Uterus (tissue), 3 donors: ENCODE measurements at regions not wholly inside any gene's neighbourhood (a gene's known extent, or its start where the extent isn't known, plus 50 kb on each side); places are given as distances from the start of the nearest gene placed in this dataset.

Experiments used
- DNase-seq, 2 donors: peaks; one replicate each; pipeline ENCODE4 v3.0.0-alpha.2; 2019 to 2020
- H3K27ac ChIP-seq, 2 donors: fragments of 200-600 bp; sonication (generic); 1 replicate in 1 of 2; 2 replicates in 1 of 2; pipeline ENCODE4 v1.5.1; 2016 to 2018
- H3K27me3 ChIP-seq, 2 donors: fragments of 200-600 bp; sonication (generic); one replicate each; pipeline ENCODE4 v1.5.1; 2018 to 2019; ENCODE audit warnings: control low read depth in 1 of 2
- H3K36me3 ChIP-seq, 2 donors: fragments of 200-600 bp; sonication (generic); one replicate each; pipeline ENCODE4 v1.5.1; 2019; ENCODE audit warnings: control low read depth in 1 of 2
- H3K4me1 ChIP-seq, 2 donors: fragments of 200-600 bp; sonication (generic); one replicate each; pipeline ENCODE4 v1.5.1; 2018 to 2019; ENCODE audit warnings: control low read depth in 1 of 2
- H3K4me3 ChIP-seq, 2 donors: fragments of 200-600 bp; sonication (generic); 1 replicate in 1 of 2; 2 replicates in 1 of 2; pipeline ENCODE4 v1.5.1; 2018 to 2019; ENCODE audit warnings: mild to moderate bottlenecking in 1 of 2
- H3K9me3 ChIP-seq, 2 donors: fragments of 200-600 bp; sonication (generic); one replicate each; pipeline ENCODE4 v1.5.1; 2019; ENCODE audit warnings: control low read depth in 1 of 2
- CTCF ChIP-seq, 4 experiments: fragments of 200-600 bp in 2 of 4; fragments of 450-650 bp in 2 of 4; sonication (generic) in 2 of 4; IDR thresholded peaks; one replicate each; pipeline ENCODE4 v1.5.1; 2016 to 2019; ENCODE audit warnings: antibody characterized with exemption in 4 of 4, mild to moderate bottlenecking in 2 of 4, moderate library complexity in 1 of 4
- POLR2A ChIP-seq, 2 donors: fragments of 450-650 bp; IDR thresholded peaks; one replicate each; pipeline ENCODE4 v1.6.1; 2016; ENCODE audit warnings: antibody characterized with exemption in 2 of 2, mild to moderate bottlenecking in 1 of 2, moderate library complexity in 1 of 2
- intact Hi-C: fragments of 100-400 bp; cut with DNase I; formaldehyde crosslinking; loops from one replicate; pipeline ENCODE4 v1.15.1; 2023; ENCODE audit warnings: low total_unique reads
- donor health status: DM: yes; HTN: yes; CAD: no.

DNA sequence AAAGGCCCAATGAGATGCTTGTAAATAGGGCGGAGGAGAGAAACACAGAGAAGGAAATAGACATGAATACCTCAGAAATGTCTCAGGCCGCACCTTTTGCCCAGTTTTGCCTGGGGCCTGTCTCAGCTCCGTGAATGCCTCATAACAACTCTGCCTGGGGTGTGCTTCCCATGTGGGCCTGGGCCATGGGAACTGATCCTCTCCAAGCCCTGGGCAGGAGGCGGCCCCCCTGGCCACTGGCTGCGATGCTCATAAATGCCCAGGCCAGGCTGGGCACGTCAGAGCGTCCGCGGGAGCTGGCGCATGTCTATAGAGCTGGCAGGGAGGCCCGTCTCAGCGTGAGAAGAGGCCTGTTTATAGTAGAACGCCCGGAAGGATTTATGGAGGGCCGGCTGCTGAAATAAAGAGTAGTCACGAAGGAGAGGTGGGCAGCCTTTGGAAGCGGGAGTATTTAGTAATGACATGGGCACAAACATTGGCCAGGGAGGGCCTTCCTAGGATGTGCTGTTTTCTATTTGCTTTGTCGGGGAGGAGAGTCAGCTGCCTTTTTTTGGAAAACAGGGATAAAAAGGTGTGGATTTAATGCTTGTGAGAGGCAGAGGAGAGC lies 85.9 kb upstream of the IGF1R start:
- H3K27me3 ChIP-seq = no peaks in the 10 kb centered on the region
- H3K27ac ChIP-seq = no peak overlapping the region
- no peaks in the 10 kb centered on the region for H3K9me3 ChIP-seq
- no peak for DNase-seq
- no peak overlapping the region for H3K4me3 ChIP-seq
- no peaks in the 10 kb centered on the region for H3K4me1 ChIP-seq
- TF ChIP-seq CTCF (IDR thresholded peaks at IDR 0.05) = no peak
- no peak for TF ChIP-seq POLR2A (IDR thresholded peaks at IDR 0.05)
- intact Hi-C loops = no loop called here
- no peaks in the 10 kb centered on the region for H3K36me3 ChIP-seq

DNA sequence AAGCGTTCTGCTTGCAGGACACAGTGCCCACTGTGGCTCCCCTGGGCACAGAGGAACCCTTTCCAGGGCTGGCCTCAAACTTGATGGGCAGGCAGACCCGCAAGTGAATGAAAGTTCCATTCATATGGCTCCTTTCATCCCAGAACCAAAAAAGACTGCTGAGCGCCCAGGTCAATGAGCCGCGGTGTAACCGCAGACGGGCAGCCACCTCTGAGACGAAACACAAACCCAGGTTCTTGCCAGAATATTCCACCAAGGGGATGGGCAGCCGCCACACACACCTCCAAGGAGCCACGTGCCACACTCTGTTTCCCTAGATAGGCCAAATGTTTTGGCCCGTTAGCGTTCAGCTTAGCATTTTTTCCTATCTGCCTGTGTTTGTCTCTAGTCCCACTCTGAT lies 82.8 kb upstream of the IGF1R start:
- H3K27me3 ChIP-seq = no peaks in the 10 kb centered on the region
- no peaks in the 10 kb centered on the region for H3K9me3 ChIP-seq
- no peak overlapping the region for H3K4me3 ChIP-seq
- no peak for DNase-seq
- no peak overlapping the region for H3K27ac ChIP-seq
- H3K36me3 ChIP-seq = no peaks in the 10 kb centered on the region
- no peaks in the 10 kb centered on the region for H3K4me1 ChIP-seq
- intact Hi-C loops = no loop called here
- TF ChIP-seq CTCF (IDR thresholded peaks at IDR 0.05) (no peak), POLR2A (IDR thresholded peaks at IDR 0.05) (no peak)

GRCh38 chr15:98567951-98568350 lies 80.4 kb upstream of the IGF1R start:
- H3K4me3 ChIP-seq = no peak overlapping the region
- no peaks in the 10 kb centered on the region for H3K36me3 ChIP-seq
- no peak for DNase-seq
- intact Hi-C loops = no loop called here
- TF ChIP-seq POLR2A (IDR thresholded peaks at IDR 0.05) (no peak), CTCF (IDR thresholded peaks at IDR 0.05) (no peak)
- H3K27me3 ChIP-seq = no peaks in the 10 kb centered on the region
- H3K9me3 ChIP-seq = no peaks in the 10 kb centered on the region
- H3K4me1 ChIP-seq = no peaks in the 10 kb centered on the region
- no peak overlapping the region for H3K27ac ChIP-seq

DNA sequence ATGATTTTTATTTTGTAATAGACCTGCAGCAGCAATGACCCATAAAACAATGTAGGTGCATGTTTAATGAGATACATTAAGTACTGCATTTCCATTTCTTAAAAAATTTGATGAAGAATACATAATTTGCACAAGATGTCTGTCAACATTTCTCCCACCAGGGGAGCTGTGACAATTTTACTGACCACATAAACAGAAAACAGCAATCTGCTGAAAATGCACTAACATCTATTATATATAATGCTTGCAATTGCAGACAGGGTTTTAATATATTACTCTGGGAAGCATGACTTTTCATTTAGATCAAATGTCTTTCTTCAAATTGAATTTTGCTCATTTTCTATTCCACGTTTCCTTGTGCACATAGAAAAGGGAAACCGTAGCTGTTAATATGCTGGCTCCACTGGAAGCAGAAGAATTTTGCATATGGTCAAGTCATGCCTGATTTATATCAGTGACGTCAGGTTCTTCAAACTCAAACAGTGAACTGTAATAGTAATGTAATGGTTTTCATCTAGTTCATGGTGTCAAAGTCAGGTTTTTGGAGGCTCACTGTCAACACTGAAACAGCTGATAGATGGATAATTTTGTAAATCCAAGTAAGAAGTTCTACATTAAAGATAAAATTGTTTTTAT lies 79.8 kb upstream of the IGF1R start:
- DNase-seq = no peak
- H3K4me1 ChIP-seq = no peaks in the 10 kb centered on the region
- no peaks in the 10 kb centered on the region for H3K9me3 ChIP-seq
- H3K36me3 ChIP-seq = no peaks in the 10 kb centered on the region
- no peaks in the 10 kb centered on the region for H3K27me3 ChIP-seq
- no peak overlapping the region for H3K4me3 ChIP-seq
- no peak overlapping the region for H3K27ac ChIP-seq
- TF ChIP-seq POLR2A (IDR thresholded peaks at IDR 0.05) = no peak
- peak in 2 of 4 experiments; percentile 19 to 21 for TF ChIP-seq CTCF (IDR thresholded peaks at IDR 0.05)
- intact Hi-C loops = no loop called here

DNA sequence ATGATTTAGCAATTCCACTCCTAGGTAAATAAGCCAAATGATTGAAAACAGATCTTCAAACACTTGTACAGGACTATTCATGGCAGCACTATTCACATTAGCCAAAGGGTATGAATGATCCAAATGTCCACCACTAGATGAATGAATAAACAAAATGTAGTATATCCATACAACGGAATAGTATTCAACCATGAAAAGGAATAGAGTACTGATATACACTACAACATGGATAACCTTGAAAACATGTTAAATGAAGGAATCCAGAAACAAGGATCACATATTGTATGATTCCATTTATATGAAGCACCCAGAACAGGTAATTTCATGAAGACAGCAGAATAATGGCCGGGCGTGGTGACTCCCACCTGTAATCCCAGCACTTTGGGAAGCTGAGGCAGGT lies 78.2 kb upstream of the IGF1R start:
- Histone ChIP-seq H3K27me3 (no peaks in the 10 kb centered on the region), H3K4me1 (no peaks in the 10 kb centered on the region), H3K4me3 (no peak overlapping the region), H3K36me3 (no peaks in the 10 kb centered on the region), H3K9me3 (no peaks in the 10 kb centered on the region), H3K27ac (no peak overlapping the region)
- TF ChIP-seq POLR2A (IDR thresholded peaks at IDR 0.05) (no peak), CTCF (IDR thresholded peaks at IDR 0.05) (no peak)
- intact Hi-C loops = no loop called here
- no peak for DNase-seq
